GM08714 (cell line): ENCODE measurements at regions not wholly inside any gene's neighbourhood (a gene's known extent, or its start where the extent isn't known, plus 50 kb on each side); places are given as distances from the start of the nearest gene placed in this dataset.

ENCODE experiments used
- H3K4me3 ChIP-seq: fragments of 200-500 bp; sonication (Bioruptor generic); 2 replicates; pipeline ENCODE4 v1.5.1; 2014; ENCODE audit warnings: mild to moderate bottlenecking, low read length, inconsistent platforms
- ZNF274 ChIP-seq: IDR thresholded peaks from 2 replicates; pipeline ENCODE4 v1.6.1; 2012; ENCODE audit warnings: mild to moderate bottlenecking, low read depth, low read length

DNA sequence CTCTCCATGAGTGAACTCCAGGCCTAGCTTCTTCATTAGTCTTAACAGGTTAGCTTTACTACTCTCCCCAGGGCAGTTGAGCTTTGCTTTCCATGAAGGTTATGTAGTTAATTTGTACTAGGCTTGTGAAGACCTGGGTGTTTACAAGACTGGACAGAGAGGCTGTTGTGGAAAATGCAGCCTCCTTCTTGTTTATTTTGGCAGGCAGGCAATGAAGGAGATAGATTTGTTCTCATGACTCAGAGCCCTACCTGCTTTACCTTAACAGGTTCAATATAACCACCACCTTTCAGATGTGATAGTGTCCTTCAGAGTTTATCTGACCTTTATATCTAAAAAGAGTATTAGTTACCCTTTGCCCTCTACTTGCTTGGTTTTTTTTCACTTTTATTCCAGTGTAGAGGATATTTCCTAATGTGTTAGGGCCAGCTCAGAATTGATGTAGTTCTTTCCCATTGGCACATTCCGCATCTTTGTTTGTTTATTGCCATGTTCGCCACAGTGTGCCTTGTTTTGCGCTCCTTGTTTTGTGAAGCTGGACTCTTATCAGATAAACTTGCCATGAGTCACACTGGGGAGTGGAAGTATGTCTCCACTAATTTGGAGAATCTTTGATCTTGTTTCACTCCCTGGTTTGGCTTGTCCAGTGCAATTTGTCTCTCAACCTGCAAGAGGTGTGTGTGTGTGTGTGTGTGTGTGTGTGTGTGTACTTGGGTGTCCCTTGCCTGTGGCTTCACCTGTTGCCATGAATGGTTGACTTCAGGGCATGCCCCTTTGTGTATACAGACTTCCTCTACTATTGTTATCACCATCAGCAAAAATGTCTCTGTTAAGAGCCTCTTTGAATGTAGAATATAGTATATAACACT is 87.4 kb upstream of the MACF1 start:
- TF ChIP-seq ZNF274: no peak
- no peak overlapping the region for H3K4me3 ChIP-seq

DNA sequence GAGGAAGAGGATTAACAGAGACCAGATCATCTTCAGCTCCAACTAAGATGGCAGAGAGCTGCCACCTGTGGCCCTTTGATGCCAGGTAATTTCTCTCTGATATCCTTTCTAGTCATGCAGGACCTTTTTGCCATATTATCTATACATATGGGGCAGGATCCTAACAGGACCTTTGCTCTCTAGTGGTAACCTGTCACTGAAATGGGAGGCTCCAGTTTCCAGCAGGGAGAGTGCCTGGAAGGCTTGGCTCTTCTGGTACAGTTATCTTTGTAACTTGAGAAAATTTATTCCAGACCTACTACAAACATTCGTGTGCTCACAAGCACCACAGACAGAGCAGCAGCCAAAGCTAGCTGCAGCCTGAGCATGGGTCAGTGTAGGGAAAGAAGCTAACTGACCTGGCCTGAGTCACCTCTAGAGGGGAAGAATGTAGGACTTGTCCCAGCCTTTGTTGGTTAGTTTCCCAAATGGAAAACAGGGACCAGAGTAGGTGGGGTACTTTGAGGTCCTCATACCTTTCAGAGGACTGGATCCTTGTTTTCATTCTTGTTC is 86.5 kb upstream of the MACF1 start:
- H3K4me3 ChIP-seq: no peak overlapping the region
- TF ChIP-seq ZNF274: no peak

DNA sequence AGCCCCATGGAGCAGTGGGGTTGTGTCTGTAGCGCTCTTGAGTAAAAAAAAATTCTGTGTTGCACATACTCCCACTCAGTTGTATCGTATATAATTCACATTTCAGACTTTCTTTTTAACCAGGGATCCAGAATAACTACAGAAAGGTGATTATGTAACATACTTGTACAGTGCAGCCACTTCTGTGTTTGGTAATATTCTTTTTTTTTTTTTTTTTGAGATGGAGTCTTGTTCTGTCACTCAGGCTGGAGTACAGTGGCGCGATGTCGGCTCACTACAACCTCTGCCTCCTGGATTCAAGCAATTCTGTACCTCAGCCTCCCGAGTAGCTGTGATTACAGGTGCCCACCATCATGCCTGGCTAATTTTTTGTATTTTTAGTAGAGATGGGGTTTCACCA is 82.4 kb upstream of the MACF1 start:
- no peak for TF ChIP-seq ZNF274
- no peak overlapping the region for H3K4me3 ChIP-seq

DNA sequence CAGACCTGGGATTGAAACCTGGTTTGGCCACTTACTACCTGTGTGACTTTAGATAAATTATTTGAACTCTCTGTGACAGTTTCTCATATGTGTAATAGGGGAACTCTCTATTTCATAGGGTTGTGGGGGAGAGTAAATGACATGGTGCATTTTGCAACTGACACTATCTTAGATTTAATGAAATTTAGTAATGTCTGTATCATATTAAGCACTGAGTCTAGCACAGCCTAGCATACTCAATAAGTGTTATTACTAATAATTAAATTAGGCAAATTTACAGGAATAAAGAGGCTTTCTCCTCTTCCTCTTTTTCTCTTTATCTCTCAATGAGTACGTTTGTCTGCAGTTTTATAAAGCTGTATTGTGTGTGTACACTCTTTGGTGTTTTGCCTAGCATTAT is 80.2 kb upstream of the MACF1 start:
- H3K4me3 ChIP-seq: no peak overlapping the region
- no peak for TF ChIP-seq ZNF274

DNA sequence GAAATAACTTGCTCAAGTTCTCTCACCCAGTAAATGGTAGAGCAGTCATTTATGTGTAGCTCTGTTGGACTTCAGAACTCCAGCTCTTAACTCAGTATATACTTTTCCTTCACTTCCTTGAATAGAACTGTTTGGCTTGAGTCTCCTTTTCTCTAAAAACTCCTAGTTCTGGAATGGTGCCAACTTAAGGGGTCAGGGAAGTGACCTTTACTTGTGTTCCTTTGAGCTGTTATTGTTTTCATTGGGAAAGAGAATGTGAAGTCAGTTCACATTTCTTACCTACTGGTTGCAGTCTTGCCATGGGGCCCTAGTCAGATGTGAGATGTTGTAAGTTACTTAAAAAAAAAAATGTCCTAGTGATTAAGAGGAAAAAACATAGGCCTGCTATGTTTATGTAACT is 77.0 kb upstream of the MACF1 start:
- TF ChIP-seq ZNF274: no peak
- no peak overlapping the region for H3K4me3 ChIP-seq

DNA sequence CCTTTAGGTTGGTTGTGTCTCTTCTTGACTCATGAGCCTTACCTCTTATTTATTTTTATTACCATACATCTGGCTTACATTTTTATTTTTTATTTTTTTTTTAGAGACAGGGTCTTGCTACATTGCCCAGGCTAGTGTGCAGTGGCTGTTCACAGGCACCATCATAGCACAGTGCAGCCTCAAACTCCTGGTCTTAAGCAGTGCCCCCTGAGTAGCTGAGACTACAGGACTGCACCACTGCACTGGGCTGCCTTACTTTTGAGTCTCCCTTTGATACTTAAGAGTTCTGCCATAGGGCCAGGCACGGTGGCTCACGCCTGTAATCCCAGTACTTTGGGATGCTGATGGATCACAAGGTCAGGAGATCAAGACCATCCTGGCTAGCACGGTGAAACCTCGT is 76.4 kb upstream of the MACF1 start:
- no peak for TF ChIP-seq ZNF274
- H3K4me3 ChIP-seq: no peak overlapping the region

DNA sequence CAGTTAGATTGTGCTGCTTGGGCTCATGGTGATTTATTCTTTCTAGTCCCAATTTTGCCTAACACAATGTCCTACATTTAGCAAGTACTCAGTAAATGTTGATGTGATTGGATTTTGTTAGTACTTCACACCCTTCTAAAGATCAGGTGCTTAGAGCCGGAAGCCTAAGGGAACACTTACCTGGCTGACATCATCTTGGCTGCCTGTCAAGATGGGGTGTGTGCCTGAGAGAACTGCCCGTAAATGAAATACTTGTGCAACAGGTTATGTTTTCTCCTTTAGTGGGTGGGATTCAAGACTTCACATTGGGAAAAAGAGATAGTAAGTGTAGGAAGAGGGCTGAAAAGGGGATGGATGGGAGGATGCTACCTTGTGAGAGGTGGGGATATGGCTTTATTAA is 75.5 kb upstream of the MACF1 start:
- TF ChIP-seq ZNF274: no peak
- H3K4me3 ChIP-seq: no peak overlapping the region

DNA sequence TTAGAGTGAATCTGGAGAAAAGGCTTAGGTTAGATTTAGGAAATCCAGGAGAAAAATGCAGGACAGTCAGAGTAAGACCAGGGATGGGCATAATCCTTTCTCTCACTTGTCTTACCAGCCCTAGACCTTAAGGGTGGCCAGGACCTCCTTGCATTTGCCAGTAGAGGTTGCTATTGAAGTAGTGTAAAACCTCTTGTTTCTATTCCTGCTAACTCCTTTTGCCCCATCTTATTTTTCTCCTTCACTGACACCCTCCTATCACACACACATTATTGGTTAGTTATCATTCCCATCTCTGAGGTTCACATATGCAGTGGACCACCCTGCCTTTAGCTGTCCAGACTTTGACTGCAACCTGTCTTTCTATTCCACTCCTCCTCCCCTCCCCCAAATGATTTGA is 75.0 kb upstream of the MACF1 start:
- no peak overlapping the region for H3K4me3 ChIP-seq
- TF ChIP-seq ZNF274: no peak

DNA sequence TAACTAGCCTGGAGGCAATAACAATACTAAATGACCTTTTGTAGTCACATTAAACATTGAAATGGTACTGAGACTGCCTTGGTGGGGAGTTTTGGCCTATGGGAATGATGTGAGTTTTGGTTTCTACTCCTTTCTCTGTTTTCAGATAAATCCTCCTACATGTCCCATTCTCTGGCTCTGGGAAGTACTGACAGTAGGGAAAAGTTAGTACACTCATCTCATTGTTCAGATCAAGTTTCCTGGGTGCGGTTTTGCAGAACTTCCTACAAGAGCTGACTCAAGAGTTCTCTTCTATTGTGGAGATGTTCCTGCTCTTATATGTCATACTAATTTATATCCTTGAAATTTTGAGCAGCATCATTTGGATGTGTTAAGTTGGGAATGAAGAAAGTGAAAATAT is 74.2 kb upstream of the MACF1 start:
- H3K4me3 ChIP-seq: no peak overlapping the region
- TF ChIP-seq ZNF274: no peak

DNA sequence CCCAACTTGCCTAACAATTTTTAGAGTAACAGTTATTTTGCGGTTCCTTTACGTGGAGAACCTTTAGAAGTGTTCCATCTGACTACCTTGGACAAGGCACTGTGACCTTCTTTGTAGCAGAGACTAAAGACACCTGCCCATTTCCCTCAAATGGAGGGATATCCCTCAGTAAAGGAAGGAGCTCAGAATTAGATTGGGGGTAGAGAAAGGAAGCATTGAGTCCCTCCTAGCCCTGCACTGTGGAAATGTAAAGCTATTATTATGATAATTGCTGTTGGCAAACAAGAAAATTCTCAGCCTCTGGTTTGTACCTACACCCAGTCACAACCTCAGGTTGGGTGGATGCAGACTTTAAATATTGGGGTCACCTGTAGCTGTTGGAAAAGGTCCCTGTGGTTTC is 72.6 kb upstream of the MACF1 start:
- no peak overlapping the region for H3K4me3 ChIP-seq
- no peak for TF ChIP-seq ZNF274

DNA sequence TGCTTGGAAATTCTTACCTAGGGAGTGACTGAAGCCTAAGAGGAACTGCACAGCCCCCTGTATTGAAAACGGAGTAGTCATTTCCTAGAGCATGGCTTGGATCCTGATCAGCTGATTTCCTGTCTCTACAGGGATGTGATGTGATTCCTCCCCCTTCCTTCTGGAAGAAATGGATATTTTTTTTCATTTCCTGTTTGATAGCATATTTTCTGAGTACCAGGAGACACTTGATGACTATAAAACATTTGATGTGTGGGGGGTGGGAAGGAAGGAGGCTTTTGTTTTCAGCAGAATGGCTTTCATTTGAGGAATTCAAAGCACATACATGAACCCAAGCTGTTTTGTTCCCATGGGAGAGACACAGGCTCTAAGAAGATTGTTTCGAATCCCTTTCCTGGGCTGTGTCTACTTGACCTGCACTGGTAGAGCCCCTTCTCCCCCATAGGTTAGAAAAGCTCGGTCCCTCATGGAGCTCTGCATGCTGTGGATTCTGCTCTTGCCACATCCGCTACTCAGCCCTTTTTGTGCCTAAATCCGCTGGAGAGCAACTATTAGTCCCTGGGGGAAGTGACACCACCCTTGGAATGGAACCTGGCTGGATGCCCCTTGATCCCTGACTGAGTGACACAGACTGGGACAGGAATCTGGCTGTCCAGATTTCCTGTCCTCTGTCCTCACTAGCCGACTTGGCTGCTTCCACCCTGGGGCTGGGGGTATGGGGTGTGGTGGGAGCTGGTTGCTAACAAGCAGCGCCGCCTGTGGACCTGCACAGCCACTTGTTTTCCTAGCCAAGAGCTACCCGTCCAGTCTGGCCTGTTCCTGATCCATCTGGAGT is 71.8 kb upstream of the MACF1 start:
- no peak overlapping the region for H3K4me3 ChIP-seq

DNA sequence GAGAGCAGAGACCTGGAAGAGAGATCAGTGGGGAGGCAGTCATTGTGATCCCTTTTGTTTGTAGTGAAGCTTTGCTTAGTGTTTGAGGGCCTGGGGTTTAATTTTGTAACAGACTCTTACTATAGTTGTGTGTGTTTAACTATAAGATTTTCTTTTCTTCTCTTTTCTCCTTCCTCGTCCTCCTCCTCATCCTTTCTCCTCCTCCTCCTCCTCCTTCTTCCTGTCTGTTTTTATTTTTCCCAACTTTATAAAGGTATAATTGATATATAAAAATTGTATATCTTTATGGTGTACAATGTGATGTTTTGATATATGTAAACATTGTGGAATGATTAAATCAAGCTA is 71.2 kb upstream of the MACF1 start:
- no peak for TF ChIP-seq ZNF274
- no peak overlapping the region for H3K4me3 ChIP-seq

More for the DNA sequence above, 71.8 kb upstream of the MACF1 start:
- TF ChIP-seq ZNF274: no peak

DNA sequence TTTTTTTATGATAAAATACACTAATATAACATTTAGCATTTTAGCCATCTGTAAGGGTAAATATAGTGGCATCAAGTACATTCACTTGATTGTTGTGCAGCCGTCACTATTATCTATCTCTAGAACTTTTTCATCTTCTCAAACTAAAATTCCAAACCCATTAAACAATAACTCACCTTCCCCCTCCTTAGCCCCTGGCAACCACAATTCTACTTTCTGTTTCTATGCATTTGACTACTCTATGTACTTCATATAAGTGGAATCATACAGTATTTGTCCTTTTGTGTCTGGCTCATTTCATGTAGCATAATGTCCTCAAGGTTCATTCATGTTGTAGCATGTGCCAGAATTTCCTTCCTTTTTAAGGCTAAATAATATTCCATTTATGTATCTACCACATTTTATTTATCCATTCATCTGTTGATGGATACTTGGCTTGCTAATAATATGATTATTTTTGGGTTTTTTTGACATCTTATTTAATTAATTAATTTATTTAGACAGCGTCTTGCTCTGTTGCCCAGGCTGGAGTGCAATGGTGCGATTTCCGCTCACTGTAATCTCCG is 69.6 kb upstream of the MACF1 start:
- no peak overlapping the region for H3K4me3 ChIP-seq
- no peak for TF ChIP-seq ZNF274

DNA sequence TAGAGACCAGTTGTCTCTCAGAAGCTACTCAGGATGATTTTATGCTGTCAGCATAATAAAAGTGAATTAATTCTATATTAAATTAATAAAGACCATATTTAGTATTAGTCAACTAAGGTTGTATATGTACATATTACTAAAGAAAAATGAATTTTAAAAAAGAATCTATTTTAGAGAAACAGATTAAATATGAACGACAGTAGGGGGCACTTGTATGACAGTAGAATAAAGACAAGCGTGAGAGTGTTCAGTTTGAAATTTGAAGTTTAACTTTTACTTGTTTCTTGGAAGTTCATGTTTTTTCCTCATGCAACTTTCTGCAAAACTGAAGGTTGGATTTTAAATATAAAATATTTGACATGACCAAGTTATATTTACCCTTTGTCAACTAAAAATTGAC is 67.9 kb upstream of the MACF1 start:
- H3K4me3 ChIP-seq: no peak overlapping the region

More for the DNA sequence above, 67.9 kb upstream of the MACF1 start:
- TF ChIP-seq ZNF274: no peak
